ENCODE measurements at regions not wholly inside any gene's neighbourhood (a gene's known extent, or its start where the extent isn't known, plus 50 kb on each side); places are given as distances from the start of the nearest gene placed in this dataset.

GRCh38 chr17:55663400-55663799 is 59.3 kb downstream of the TMEM100 start (continued):
- TF ChIP-seq ZBTB33 (IDR thresholded peaks at IDR 0.05) (no peak), HNF4G (IDR thresholded peaks at IDR 0.05) (no peak), FOXA1 (IDR thresholded peaks at IDR 0.05) (no peak)

- H3K9me3 ChIP-seq (ENCODE audit: control insufficient read depth in 4 of 4, low read length in 3 of 4) = no peaks in the 10 kb centered on the region
- H3K4me1 ChIP-seq (ENCODE audit: control insufficient read depth in 4 of 4, insufficient read depth in 4 of 4, low read length in 3 of 4) = peaks cover 0 to 6% (median 0%) of the 10 kb centered on the region in 4 donors
- no peak overlapping the region for H3K9ac ChIP-seq (ENCODE audit: low read depth in 1 of 2, low read length in 2 of 2)
- no peaks in the 10 kb centered on the region for H3K36me3 ChIP-seq (ENCODE audit: control insufficient read depth in 4 of 4, insufficient read depth in 3 of 4, low read depth in 1 of 4, low read length in 3 of 4)
- H3K27ac ChIP-seq (ENCODE audit: low read depth in 1 of 2, low read length in 2 of 2) = no peak overlapping the region
- TF ChIP-seq CTCF (IDR thresholded peaks at IDR 0.05; ENCODE audit: low read depth, low read length, missing input control) = no peak
- TF ChIP-seq HNF4A (conservative IDR thresholded peaks at IDR 0.05) = no peak
- no peak for TF ChIP-seq FOXA1 (IDR thresholded peaks at IDR 0.05)
- TF ChIP-seq SP1 (IDR thresholded peaks at IDR 0.05) = no peak
- TF ChIP-seq RXRA (IDR thresholded peaks at IDR 0.05) = no peak
- TF ChIP-seq YY1 (IDR thresholded peaks at IDR 0.05) = no peak
- no peak for TF ChIP-seq MAX (IDR thresholded peaks at IDR 0.05)
- TF ChIP-seq RAD21 (IDR thresholded peaks at IDR 0.05) = no peak
- TF ChIP-seq NR2F2 (IDR thresholded peaks at IDR 0.05) = no peak
- no peak for TF ChIP-seq JUND (IDR thresholded peaks at IDR 0.05)
- TF ChIP-seq EGR1 (IDR thresholded peaks at IDR 0.05; ENCODE audit: low read depth in 2 of 2) = no peak
- no peak for TF ChIP-seq ZBTB33 (IDR thresholded peaks at IDR 0.05)
- no peak overlapping the region for H3K4me3 ChIP-seq (ENCODE audit: low read depth in 1 of 3, low read length in 3 of 3)
- 81% methylated on average over 10 of the region's 10 CpGs for WGBS
- H3K27me3 ChIP-seq (ENCODE audit: control insufficient read depth in 4 of 4, insufficient read depth in 4 of 4, low read length in 3 of 4) = no peaks in the 10 kb centered on the region
- no peak for DNase-seq (ENCODE audit: low spot score)
Observed at GRCh38 chr17:55661963-55662834, 60.5 kb downstream of the TMEM100 start.

- DNase-seq (ENCODE audit: low spot score) = no peak
- no peaks in the 10 kb centered on the region for H3K27me3 ChIP-seq (ENCODE audit: control insufficient read depth in 4 of 4, insufficient read depth in 4 of 4, low read length in 3 of 4)
- TF ChIP-seq JUND (IDR thresholded peaks at IDR 0.05) (no peak), MAX (IDR thresholded peaks at IDR 0.05) (no peak), RAD21 (IDR thresholded peaks at IDR 0.05) (no peak), ATF3 (IDR thresholded peaks at IDR 0.05) (no peak), NR2F2 (IDR thresholded peaks at IDR 0.05) (no peak), CTCF (IDR thresholded peaks at IDR 0.05; ENCODE audit: low read depth, low read length, missing input control) (no peak), HNF4A (conservative IDR thresholded peaks at IDR 0.05) (no peak), RXRA (IDR thresholded peaks at IDR 0.05) (no peak), GABPA (IDR thresholded peaks at IDR 0.05 in 1 of 2, conservative IDR thresholded peaks at IDR 0.05 in 1 of 2) (no peak), TAF1 (conservative IDR thresholded peaks at IDR 0.05) (no peak)
- no peak overlapping the region for H3K4me3 ChIP-seq (ENCODE audit: low read depth in 1 of 3, low read length in 3 of 3)
- no peaks in the 10 kb centered on the region for H3K36me3 ChIP-seq (ENCODE audit: control insufficient read depth in 4 of 4, insufficient read depth in 3 of 4, low read depth in 1 of 4, low read length in 3 of 4)
- peaks cover 0 to 6% (median 0%) of the 10 kb centered on the region in 4 donors for H3K4me1 ChIP-seq (ENCODE audit: control insufficient read depth in 4 of 4, insufficient read depth in 4 of 4, low read length in 3 of 4)
- no peaks in the 10 kb centered on the region for H3K9me3 ChIP-seq (ENCODE audit: control insufficient read depth in 4 of 4, low read length in 3 of 4)
- 78% methylated on average over 2 of the region's 2 CpGs for WGBS
- no peak overlapping the region for H3K9ac ChIP-seq (ENCODE audit: low read depth in 1 of 2, low read length in 2 of 2)
- no peak overlapping the region for H3K27ac ChIP-seq (ENCODE audit: low read depth in 1 of 2, low read length in 2 of 2)
Observed at GRCh38 chr17:55661256-55661758, 61.4 kb downstream of the TMEM100 start.

All from liver (tissue), 8 donors.